Activated CD4-positive, CD25-positive, alpha-beta regulatory T cell treated with anti-CD3 and anti-CD28 coated beads, Interleukin-2, amount 50 U/mL, for 24 hours (primary cell): ENCODE measurements at regions not wholly inside any gene's neighbourhood (a gene's known extent, or its start where the extent isn't known, plus 50 kb on each side); places are given as distances from the start of the nearest gene placed in this dataset.

Experiments
- ATAC-seq, 2 donors: fragments of 150-1000 bp; cut with Tn5 transposase; one replicate each; pipeline ENCODE4 v1.10.0; 2021; ENCODE audit warnings: mild to moderate bottlenecking in 1 of 2, moderate library complexity in 1 of 2

DNA sequence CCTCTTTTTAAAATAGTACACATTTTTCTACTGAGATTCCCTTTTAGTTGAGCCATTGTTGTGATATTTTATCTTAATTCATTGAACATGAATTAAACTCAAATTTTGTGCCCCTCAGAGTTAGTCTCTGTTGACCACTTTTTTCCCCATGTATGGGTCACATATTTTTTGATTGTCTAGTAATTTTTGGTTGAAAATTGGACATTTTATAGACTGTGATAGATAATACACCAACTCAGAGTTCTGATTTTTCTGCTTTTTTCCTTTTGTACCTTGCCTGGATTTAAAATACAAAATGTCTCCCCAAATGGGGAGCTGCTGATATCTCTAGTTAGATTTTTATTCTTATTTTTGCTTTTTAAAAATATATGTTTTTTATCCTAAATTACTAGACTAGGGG, 291.8 kb upstream of the CITED2 start:
- ATAC-seq = no peak

DNA sequence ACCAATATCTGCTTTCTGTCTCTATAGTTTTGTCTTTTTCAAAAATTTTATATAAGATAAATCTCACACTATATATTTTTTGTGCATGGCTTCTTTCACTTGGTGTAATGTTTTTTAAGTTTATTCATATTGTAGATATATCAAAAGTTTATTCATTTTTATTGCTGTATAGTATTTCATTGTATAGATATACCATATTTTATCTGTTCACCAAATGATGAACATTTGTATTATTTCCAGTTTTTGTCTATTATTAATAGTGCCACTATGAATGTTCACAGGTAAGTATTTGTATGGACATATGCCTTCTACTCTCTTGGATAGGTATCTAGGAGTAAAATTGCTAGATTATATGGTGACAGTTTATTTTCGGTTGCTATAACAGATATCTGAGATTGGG, 289.5 kb upstream of the CITED2 start:
- ATAC-seq = no peak

- no peak for ATAC-seq
These were observed 285.3 kb upstream of the CITED2 start for GRCh38 chr6:139659711-139660110.

DNA sequence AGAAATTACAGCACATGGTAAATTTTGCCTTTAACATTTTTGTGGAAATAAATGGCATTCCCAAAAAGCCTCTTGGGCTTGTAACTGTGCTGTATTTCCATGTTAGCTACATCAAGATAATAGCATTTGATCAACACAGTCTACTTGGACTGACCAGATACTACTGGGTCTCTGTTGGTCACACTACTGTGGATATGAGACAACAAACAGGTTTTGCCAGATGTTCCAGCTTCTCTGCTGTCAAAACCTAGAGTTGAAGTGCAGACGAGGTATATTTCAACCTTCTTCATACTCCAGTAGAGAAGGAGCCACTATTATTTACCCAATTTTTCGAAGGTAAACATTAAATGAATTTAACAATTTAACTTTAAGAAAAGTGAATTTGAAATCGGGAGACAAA, 284.7 kb upstream of the CITED2 start:
- no peak for ATAC-seq

DNA sequence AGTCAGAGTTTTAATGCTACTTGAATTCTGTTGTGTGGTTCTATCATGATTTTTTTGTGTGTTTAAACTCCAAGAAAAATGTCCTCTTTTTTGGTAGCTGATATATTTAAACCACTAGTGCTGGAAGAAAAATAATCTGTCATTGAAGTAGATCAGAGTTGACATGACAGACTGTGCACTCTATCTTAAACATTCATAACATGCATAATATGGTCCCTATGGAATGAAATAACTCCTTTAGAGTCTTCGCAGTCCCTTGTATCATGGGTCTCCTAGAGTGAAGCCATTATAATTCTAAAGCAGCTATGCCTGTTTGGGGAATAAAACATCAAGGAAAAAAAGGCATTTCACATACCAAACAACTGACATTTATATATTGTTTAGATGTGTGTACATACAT, 282.7 kb upstream of the CITED2 start:
- no peak for ATAC-seq

DNA sequence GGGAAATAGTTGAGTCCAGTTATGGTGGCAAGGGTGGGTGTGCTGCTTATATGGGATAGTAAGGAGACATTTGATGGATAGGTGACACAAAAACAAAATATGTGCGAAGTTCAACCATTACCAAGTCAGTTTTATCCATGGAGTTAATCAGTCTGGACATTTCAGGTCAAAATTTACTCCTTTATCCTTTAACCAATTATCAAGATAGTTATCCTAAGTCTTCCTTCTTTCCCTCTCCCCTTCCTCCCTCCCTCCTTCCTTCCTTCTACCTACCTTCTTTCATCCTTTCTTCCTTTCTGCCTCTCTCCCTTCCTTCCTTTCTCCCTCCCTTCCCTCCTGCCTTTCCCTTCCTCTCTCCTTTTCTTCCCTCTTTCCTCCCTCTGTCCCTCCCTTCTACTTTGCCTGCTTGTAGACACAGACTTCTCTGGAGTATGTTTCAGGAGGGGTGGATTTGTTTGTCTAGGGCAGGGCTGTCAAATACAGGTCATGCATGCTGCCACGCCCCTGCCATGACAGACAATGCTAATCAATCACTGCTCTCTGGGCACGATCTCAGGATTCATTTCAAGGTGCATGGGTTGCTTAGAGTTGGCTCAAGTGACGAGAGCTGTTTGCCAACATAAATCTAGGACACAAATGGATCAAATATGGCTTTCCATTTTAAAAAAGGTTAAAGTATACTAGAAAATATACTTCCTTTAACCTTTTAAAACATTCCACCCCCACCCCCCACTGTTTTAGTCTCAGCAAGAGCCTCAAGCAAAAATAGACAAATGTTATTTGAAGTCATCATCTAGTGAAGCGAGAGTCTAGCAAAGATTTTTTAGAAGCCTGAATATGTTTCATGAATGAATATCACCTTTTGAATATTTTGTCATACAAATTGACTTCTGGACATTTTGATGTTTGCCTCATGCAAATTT, 281.6 kb upstream of the CITED2 start:
- ATAC-seq = no peak

- no peak for ATAC-seq
These were observed 280.7 kb upstream of the CITED2 start for GRCh38 chr6:139654888-139655782.

GRCh38 chr6:139654309-139654708, 279.9 kb upstream of the CITED2 start:
- ATAC-seq = no peak

- ATAC-seq = no peak
These were observed 278.7 kb upstream of the CITED2 start for GRCh38 chr6:139653111-139653510.

- ATAC-seq = no peak
These were observed 276.5 kb upstream of the CITED2 start for GRCh38 chr6:139650941-139651340.

DNA sequence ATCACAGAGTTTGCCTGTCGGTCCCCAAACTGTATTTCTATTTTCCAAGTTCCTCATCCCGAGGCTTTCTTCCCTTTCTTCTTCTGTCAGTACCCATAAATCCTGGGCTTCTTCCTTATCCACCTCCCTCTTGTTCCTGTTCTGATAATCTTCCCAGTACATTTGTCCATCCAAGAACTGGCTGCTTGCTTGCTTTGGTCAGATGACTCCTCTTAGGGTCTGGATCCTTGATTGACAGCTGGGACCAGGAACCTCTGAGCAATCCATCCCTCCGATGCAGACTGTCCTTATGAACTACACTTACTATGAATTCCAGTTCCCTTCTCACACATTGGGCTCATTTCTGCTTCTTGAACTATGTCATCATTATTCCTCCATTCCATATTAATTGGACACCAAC, 275.3 kb upstream of the CITED2 start:
- no peak for ATAC-seq

DNA sequence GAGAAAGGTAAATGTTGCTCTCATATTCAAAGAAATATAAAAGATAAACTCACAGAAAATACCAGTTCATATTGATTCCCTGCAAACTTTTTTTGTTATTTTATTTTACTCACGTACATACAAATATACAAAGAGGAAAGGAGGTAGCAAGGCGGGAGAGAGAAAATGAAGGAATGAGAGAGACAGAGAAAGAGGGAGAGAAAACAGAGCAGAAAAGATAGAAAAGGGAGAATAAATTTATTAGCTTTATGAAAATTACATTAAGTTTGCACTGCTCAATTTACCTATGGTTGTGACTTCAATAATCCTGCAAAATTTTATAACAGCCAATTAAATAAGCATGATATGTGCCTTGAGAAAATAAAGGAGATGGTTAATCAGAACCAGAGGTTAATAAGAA, 274.7 kb upstream of the CITED2 start:
- no peak for ATAC-seq

DNA sequence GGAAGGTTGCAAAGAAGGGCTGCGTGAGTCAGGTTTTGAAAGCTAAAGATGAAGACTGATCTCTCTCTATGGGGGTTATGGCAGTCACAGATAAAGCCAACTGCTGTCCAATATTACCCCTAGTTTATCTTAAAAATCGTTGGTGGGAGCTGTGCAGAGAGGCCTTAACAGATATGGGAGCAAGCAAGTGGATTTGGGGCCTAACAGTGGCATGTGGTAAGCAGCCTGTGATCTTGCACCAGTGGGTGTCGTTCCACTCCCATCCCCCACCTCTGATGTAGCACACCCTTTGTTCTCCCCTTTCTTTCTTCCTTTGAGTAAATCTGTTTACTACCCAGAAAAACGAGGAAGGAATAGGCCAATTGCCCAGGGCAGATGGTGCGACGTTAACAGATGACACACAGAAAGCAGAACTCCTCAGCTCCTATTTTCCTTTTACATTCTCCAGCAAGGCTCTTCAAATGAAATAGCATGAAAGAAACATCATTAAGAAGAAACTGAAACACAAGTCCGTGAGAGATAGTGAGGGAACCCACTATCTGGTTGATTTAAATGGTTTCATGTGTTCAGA, 274.1 kb upstream of the CITED2 start:
- no peak for ATAC-seq

- ATAC-seq = no peak
These were observed 273.4 kb upstream of the CITED2 start for GRCh38 chr6:139647841-139648240.

DNA sequence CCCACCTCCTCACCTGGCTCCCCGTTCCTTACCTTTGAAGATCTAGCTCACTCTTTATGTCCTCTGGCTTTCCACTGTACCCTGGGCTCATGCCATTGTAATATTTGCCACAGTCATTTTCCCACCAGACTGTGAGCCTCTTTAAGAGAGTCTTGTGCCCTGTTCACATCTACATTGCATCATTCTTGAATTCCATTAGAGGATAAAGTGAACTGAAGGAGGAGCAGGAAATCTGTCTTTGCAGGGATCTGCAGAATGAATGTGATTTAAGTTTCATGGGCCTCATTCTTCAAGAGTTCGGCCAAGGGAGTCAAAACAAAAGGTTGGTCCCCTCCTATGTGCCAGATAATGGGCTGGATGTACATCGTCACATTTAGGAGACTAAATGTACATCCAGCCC, 272.6 kb upstream of the CITED2 start:
- no peak for ATAC-seq

DNA sequence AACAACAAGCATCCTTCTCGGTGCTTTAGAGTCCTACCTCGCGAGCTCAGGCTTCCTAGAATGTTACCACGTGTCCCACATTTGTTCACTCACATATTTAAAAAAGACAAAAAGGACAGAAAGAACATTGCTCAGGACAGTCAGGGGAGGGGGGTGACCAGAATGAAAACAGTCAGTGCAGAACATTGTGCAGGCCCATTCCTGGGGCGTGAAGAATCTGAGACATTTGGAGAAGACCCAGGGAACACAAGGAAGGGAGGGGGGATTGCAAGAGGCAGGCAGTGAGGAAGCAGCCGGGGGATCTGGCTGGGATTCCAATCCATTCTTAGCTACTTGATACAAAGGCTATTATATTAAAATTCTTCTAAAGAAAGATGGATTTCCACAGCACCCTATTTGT, 270.4 kb upstream of the CITED2 start:
- no peak for ATAC-seq

DNA sequence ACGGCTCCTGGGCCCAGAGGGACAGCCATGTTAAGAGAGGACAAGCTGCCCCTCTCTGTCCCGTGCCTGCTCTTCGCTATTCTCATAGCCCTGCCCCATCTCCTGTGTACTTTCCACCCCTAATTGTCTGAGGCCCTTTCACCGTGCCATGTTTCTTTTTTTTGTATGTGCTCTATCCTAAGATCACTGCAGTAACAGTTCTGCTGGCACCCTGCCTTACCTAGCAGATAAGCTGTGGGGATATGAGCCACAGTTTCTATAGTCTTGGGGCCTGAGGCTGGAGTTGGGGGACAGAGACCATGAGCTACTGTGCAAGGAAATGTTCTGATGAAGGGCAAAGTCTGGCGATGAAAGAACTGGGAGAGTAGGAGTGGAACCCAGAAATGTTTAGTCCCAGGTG, 269.5 kb upstream of the CITED2 start:
- no peak for ATAC-seq

- ATAC-seq = no peak
These were observed 267.9 kb upstream of the CITED2 start for GRCh38 chr6:139642346-139642745.

- ATAC-seq = no peak
These were observed 266.9 kb upstream of the CITED2 start for GRCh38 chr6:139641376-139641775.

- no peak for ATAC-seq
These were observed 266.5 kb upstream of the CITED2 start for GRCh38 chr6:139640921-139641320.

GRCh38 chr6:139640448-139640847, 266.0 kb upstream of the CITED2 start:
- ATAC-seq = no peak

- ATAC-seq = no peak
These were observed 265.1 kb upstream of the CITED2 start for GRCh38 chr6:139639507-139639906.

DNA sequence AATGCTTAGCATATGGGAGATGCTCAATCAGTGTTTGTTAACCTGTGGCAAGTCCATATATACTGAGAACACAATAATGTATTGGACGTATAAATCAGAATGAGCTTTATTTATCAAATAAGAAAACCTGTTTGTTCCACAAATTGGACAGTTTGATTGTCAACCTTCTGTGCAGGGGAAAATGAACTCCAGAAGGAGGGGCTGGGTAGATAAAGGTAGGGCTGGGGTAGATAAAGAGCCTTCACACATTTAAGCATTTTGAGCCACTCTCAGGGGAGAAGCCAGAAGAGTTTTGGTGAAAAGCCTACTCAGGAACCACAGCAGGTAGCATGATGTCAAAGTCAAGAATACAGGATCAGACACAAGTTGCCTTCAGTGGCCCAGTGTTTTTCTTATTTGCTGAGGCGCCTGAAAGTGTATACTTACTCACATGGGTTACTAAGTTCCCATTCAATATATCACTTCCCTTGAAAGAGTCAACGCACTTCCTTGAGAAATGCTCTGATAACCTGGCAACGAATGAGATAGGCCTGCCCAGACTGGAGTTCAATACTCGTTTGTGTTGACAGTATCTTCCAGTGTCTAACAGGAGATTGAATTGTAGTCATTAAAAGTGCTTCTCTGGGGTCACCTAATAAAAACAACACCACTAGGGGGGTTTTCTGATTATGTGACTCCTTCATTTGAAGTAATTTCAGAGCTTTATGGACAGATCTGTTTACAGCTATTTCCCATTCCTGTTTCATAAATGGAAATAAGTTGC, 263.9 kb upstream of the CITED2 start:
- ATAC-seq = no peak
